ENCODE measurements at regions not wholly inside any gene's neighbourhood (a gene's known extent, or its start where the extent isn't known, plus 50 kb on each side); places are given as distances from the start of the nearest gene placed in this dataset.
A peak's percentile ranks its signal among the peaks of the same experiment; 100 is the strongest.

DNA sequence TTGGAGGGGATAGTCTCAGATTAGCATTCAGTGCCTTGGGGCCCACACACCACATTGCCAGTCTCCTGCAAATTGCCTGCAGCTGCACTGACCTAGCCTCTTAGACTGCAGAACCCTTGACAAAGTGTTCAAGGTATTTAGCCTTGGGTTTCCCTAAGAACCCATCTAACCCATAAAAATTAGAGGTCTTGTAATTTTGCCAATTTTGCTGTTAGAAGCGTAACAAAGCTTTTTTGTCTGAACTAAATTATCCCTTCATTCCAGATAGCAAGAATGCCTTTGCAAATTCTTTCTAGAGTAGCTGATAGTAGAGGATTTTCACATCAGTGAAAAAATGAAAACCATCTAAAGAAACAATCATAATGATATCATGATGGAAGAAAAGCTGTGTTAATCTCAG lies 74.0 kb upstream of the CCNG1 start:
- WGBS (ENCODE audit: extremely low coverage, insufficient coverage, insufficient read length) = no CpG with 5 or more reads among the region's 1 CpG
- H3K79me2 ChIP-seq (ENCODE audit: control insufficient read depth, insufficient read depth, low read length, poor library complexity) = no peaks in the 10 kb centered on the region

DNA sequence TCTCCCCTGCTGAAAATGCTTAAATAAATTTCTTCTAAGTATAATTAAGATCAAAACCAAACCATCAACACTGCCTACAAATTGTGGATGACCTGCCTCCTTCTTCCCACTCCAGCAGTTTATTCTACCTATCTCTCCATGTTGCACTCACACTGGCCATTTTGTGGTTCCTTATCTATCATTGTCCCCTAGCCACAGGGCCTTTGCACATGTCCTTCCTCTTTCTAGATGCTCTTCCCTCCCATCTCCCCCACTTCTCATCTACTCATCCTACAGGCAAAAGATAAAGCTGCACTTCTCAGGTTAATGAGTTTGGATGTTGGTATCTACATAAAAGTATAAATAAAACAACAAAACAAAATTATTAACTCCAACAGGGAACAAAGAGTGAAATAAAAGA lies 70.6 kb upstream of the CCNG1 start:
- Histone ChIP-seq H3K9me3 (ENCODE audit: insufficient read depth, low read depth, low read length) (no peaks in the 10 kb centered on the region), H3K14ac (ENCODE audit: low read length) (no peak overlapping the region), H2AFZ (ENCODE audit: insufficient read depth, low read length, poor library complexity) (no peak overlapping the region), H4K8ac (ENCODE audit: low read depth, low read length) (no peak overlapping the region), H3K4me1 (ENCODE audit: control insufficient read depth in 1 of 2, insufficient read depth in 2 of 2, low read length in 2 of 2) (no peaks in the 10 kb centered on the region), H2BK5ac (ENCODE audit: low read depth, low read length, poor library complexity) (no peak overlapping the region), H3K4me3 (ENCODE audit: low read depth, low read length) (no peak overlapping the region), H3K9ac (ENCODE audit: low read length) (no peak overlapping the region), H2BK120ac (ENCODE audit: insufficient read depth, low read length, poor library complexity) (no peak overlapping the region), H2BK12ac (ENCODE audit: low read length) (no peak overlapping the region), H3K36me3 (ENCODE audit: control insufficient read depth in 1 of 2, insufficient read depth in 2 of 2, low read length in 2 of 2) (no peaks in the 10 kb centered on the region), H3K79me1 (ENCODE audit: low read length) (no peaks in the 10 kb centered on the region), H3K4me2 (ENCODE audit: low read length) (no peak overlapping the region), H4K91ac (ENCODE audit: low read depth, low read length) (no peak overlapping the region), H2AK5ac (ENCODE audit: low read length) (no peak overlapping the region), H4K12ac (ENCODE audit: low read depth, low read length) (no peak overlapping the region), H3K18ac (ENCODE audit: low read length) (no peak overlapping the region), H3K4ac (ENCODE audit: low read depth, low read length) (no peak overlapping the region), H3K27ac (ENCODE audit: low read depth, low read length) (no peak overlapping the region), H3K23ac (ENCODE audit: low read length) (no peak overlapping the region), H3K27me3 (ENCODE audit: insufficient read depth, low read length) (no peaks in the 10 kb centered on the region), H3K79me2 (ENCODE audit: control insufficient read depth, insufficient read depth, low read length, poor library complexity) (no peaks in the 10 kb centered on the region)
- no peak for DNase-seq

More for the DNA sequence above, 74.0 kb upstream of the CCNG1 start:
- H2BK5ac ChIP-seq (ENCODE audit: low read depth, low read length, poor library complexity) = no peak overlapping the region
- no peaks in the 10 kb centered on the region for H3K79me1 ChIP-seq (ENCODE audit: low read length)
- no peaks in the 10 kb centered on the region for H3K27me3 ChIP-seq (ENCODE audit: insufficient read depth, low read length)
- no peak overlapping the region for H2AFZ ChIP-seq (ENCODE audit: insufficient read depth, low read length, poor library complexity)
- H3K4ac ChIP-seq (ENCODE audit: low read depth, low read length) = no peak overlapping the region
- no peak overlapping the region for H4K12ac ChIP-seq (ENCODE audit: low read depth, low read length)
- no peaks in the 10 kb centered on the region for H3K9me3 ChIP-seq (ENCODE audit: insufficient read depth, low read depth, low read length)
- H3K4me3 ChIP-seq (ENCODE audit: low read depth, low read length) = no peak overlapping the region
- H3K4me1 ChIP-seq (ENCODE audit: control insufficient read depth in 1 of 2, insufficient read depth in 2 of 2, low read length in 2 of 2) = no peaks in the 10 kb centered on the region
- no peak overlapping the region for H4K91ac ChIP-seq (ENCODE audit: low read depth, low read length)
- peak in 1 of 2 donors; percentile 25 for DNase-seq
- no peak overlapping the region for H3K18ac ChIP-seq (ENCODE audit: low read length)
- H3K4me2 ChIP-seq (ENCODE audit: low read length) = no peak overlapping the region
- H2BK120ac ChIP-seq (ENCODE audit: insufficient read depth, low read length, poor library complexity) = no peak overlapping the region
- no peak overlapping the region for H2BK12ac ChIP-seq (ENCODE audit: low read length)
- no peak overlapping the region for H3K23ac ChIP-seq (ENCODE audit: low read length)
- no peak overlapping the region for H2AK5ac ChIP-seq (ENCODE audit: low read length)
- H3K27ac ChIP-seq (ENCODE audit: low read depth, low read length) = no peak overlapping the region
- no peak overlapping the region for H4K8ac ChIP-seq (ENCODE audit: low read depth, low read length)
- no peak overlapping the region for H3K9ac ChIP-seq (ENCODE audit: low read length)
- H3K36me3 ChIP-seq (ENCODE audit: control insufficient read depth in 1 of 2, insufficient read depth in 2 of 2, low read length in 2 of 2) = no peaks in the 10 kb centered on the region
- no peak overlapping the region for H3K14ac ChIP-seq (ENCODE audit: low read length)

DNA sequence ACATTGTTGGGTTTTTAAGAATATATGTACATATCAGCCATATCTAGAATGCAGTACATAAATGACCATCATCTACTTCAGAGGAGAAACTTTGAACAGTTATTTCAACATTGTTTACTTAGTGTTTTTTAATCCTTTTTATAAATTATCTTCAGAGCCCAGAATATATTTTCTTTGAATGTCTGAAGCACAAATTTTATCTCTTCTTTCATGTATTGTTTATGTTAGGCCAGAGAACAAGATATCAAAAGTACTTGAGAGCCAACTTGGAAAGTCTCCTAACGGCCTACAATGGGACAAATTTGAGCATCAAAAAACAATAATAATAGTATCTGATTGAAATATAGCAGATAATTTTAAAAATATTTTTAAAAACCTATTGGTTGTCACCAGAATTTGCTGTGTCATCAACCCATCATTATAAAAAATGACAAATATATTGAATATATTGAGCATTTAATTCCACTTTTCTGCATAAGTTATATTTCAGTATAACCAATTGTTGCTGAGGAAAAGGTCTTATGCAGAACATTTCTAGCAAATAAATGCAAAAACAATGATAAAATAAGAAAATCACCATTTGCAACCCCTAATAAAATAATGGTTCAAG lies 67.5 kb upstream of the CCNG1 start:
- H3K27ac ChIP-seq (ENCODE audit: low read depth, low read length) = no peak overlapping the region
- no peak overlapping the region for H3K23ac ChIP-seq (ENCODE audit: low read length)
- no peak overlapping the region for H3K9ac ChIP-seq (ENCODE audit: low read length)
- H2BK12ac ChIP-seq (ENCODE audit: low read length) = no peak overlapping the region
- H3K9me3 ChIP-seq (ENCODE audit: insufficient read depth, low read depth, low read length) = no peaks in the 10 kb centered on the region
- no peak overlapping the region for H3K4me2 ChIP-seq (ENCODE audit: low read length)
- no peaks in the 10 kb centered on the region for H3K36me3 ChIP-seq (ENCODE audit: control insufficient read depth in 1 of 2, insufficient read depth in 2 of 2, low read length in 2 of 2)
- H2BK5ac ChIP-seq (ENCODE audit: low read depth, low read length, poor library complexity) = no peak overlapping the region
- WGBS (ENCODE audit: extremely low coverage, insufficient coverage, insufficient read length) = no CpG with 5 or more reads among the region's 1 CpG
- no peak overlapping the region for H4K8ac ChIP-seq (ENCODE audit: low read depth, low read length)
- no peak overlapping the region for H2BK120ac ChIP-seq (ENCODE audit: insufficient read depth, low read length, poor library complexity)
- H4K91ac ChIP-seq (ENCODE audit: low read depth, low read length) = no peak overlapping the region
- no peak for DNase-seq
- H3K27me3 ChIP-seq (ENCODE audit: insufficient read depth, low read length) = no peaks in the 10 kb centered on the region
- H3K14ac ChIP-seq (ENCODE audit: low read length) = no peak overlapping the region
- no peak overlapping the region for H2AK5ac ChIP-seq (ENCODE audit: low read length)
- H3K4ac ChIP-seq (ENCODE audit: low read depth, low read length) = no peak overlapping the region
- H2AFZ ChIP-seq (ENCODE audit: insufficient read depth, low read length, poor library complexity) = no peak overlapping the region
- no peaks in the 10 kb centered on the region for H3K4me1 ChIP-seq (ENCODE audit: control insufficient read depth in 1 of 2, insufficient read depth in 2 of 2, low read length in 2 of 2)
- H3K79me2 ChIP-seq (ENCODE audit: control insufficient read depth, insufficient read depth, low read length, poor library complexity) = no peaks in the 10 kb centered on the region
- H3K4me3 ChIP-seq (ENCODE audit: low read depth, low read length) = no peak overlapping the region
- no peaks in the 10 kb centered on the region for H3K79me1 ChIP-seq (ENCODE audit: low read length)
- H3K18ac ChIP-seq (ENCODE audit: low read length) = no peak overlapping the region
- H4K12ac ChIP-seq (ENCODE audit: low read depth, low read length) = no peak overlapping the region

DNA sequence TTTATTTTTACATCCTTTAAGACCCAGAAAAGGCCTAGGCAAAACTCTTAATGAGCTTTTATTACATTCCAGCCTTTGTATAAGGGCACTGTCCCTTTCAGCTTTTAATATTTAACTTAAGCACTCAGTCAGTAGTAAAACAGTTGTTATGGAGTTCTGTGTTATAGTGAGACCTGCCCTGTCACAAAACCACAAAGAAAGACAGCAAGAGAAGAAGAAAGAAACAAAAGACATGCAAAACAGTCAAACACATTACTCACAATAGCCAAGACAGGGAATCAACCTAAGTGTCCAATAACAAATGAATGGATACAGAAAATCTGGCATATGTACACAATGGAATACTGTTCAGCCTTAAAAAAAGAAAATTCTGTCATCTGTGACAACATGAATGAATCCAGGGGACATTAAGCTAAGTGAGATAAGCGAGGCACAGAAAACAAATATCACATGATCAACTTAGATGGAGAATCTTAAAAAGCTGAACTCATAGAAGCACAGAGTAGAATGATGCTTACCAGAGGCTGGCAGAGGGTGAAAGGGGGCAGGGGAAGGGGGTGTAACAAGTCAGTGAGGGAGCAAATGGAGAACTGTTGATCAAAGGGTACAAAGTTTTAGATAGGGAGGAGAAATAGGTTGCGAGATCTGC lies 63.8 kb upstream of the CCNG1 start:
- Histone ChIP-seq H4K12ac (ENCODE audit: low read depth, low read length) (no peak overlapping the region), H3K4me2 (ENCODE audit: low read length) (no peak overlapping the region), H3K9me3 (ENCODE audit: insufficient read depth, low read depth, low read length) (no peaks in the 10 kb centered on the region), H3K36me3 (ENCODE audit: control insufficient read depth in 1 of 2, insufficient read depth in 2 of 2, low read length in 2 of 2) (no peaks in the 10 kb centered on the region), H2BK120ac (ENCODE audit: insufficient read depth, low read length, poor library complexity) (no peak overlapping the region), H3K18ac (ENCODE audit: low read length) (no peak overlapping the region), H2AK5ac (ENCODE audit: low read length) (no peak overlapping the region), H3K79me1 (ENCODE audit: low read length) (no peaks in the 10 kb centered on the region), H2BK12ac (ENCODE audit: low read length) (no peak overlapping the region), H2BK5ac (ENCODE audit: low read depth, low read length, poor library complexity) (no peak overlapping the region), H3K27me3 (ENCODE audit: insufficient read depth, low read length) (no peaks in the 10 kb centered on the region), H3K27ac (ENCODE audit: low read depth, low read length) (no peak overlapping the region), H3K14ac (ENCODE audit: low read length) (no peak overlapping the region), H4K8ac (ENCODE audit: low read depth, low read length) (no peak overlapping the region), H4K91ac (ENCODE audit: low read depth, low read length) (no peak overlapping the region), H3K4me1 (ENCODE audit: control insufficient read depth in 1 of 2, insufficient read depth in 2 of 2, low read length in 2 of 2) (no peaks in the 10 kb centered on the region), H3K23ac (ENCODE audit: low read length) (no peak overlapping the region), H3K4me3 (ENCODE audit: low read depth, low read length) (no peak overlapping the region), H2AFZ (ENCODE audit: insufficient read depth, low read length, poor library complexity) (no peak overlapping the region), H3K9ac (ENCODE audit: low read length) (no peak overlapping the region), H3K4ac (ENCODE audit: low read depth, low read length) (no peak overlapping the region), H3K79me2 (ENCODE audit: control insufficient read depth, insufficient read depth, low read length, poor library complexity) (no peaks in the 10 kb centered on the region)
- no peak for DNase-seq
- no CpG with 5 or more reads among the region's 2 CpGs for WGBS (ENCODE audit: extremely low coverage, insufficient coverage, insufficient read length)
